ENCODE measurements at regions not wholly inside any gene's neighbourhood (a gene's known extent, or its start where the extent isn't known, plus 50 kb on each side); places are given as distances from the start of the nearest gene placed in this dataset.

GRCh38 chr10:28963539-28964221 lies 286.4 kb downstream of the BAMBI start:
- no peak for DNase-seq (ENCODE audit: low read depth)

GRCh38 chr10:28965937-28966336 lies 288.6 kb downstream of the BAMBI start:
- no peak for DNase-seq (ENCODE audit: low read depth)

DNA sequence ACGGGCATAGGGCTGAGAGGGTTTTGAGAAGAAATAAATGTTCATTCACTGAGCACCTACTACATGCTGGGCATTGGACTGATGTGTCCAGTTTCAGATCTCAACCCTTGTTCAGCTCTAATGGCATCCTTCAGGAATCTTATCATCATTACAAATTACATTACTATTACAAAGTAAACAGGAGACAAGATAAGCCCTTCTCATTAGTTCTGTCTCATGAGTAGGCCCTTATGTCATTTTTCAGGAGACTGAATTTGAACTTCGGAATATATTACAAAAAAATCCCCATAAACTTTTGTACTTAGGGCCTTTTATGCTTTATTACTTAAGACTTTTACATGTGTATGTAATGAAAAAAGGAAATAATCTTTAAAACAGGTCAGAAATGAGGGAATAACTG lies 289.7 kb downstream of the BAMBI start:
- no peak for DNase-seq (ENCODE audit: low read depth)

GRCh38 chr10:28969413-28969812 lies 292.1 kb downstream of the BAMBI start:
- DNase-seq (ENCODE audit: low read depth), result no peak

DNA sequence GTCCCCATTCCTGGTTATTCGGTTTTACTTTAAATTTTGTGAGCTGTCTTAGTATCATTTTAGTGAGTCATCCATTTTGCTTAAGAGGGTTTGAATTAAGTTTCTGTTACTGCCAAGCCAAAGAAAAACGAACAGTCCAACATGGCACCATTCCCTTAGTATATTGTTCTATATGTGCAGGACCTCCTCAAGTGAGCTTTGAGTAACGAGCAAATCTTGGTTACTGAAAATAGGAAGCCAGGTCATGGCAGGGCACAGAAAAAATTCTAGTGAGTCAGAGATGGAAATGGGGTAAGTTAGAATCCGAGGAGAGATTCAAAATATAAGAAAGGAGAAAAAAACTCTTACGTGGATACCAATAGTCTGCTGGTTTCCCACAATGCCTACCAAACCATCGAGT lies 292.9 kb downstream of the BAMBI start:
- no peak for DNase-seq (ENCODE audit: low read depth)

DNA sequence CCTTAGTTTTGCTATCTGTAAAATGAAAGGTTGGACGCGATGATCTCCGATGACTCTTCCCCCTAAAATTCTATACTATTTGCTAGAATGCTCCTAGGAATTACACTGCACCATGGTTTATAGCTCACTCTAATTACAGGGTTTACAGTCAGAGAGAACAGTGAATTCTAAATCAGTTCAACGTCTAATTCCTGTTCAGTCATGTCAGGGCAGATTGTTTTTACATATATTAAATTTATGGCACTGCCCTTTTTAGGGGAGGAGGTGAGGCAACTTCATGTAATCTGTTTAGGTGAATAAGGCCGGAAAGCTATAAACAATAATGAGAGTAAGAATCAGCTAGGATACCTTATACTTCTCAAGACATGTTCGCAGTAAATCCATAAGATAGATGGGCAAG lies 293.9 kb downstream of the BAMBI start:
- no peak for DNase-seq (ENCODE audit: low read depth)

- DNase-seq (ENCODE audit: low read depth), result no peak
Measured at GRCh38 chr10:28971764-28972163, 294.4 kb downstream of the BAMBI start.

DNA sequence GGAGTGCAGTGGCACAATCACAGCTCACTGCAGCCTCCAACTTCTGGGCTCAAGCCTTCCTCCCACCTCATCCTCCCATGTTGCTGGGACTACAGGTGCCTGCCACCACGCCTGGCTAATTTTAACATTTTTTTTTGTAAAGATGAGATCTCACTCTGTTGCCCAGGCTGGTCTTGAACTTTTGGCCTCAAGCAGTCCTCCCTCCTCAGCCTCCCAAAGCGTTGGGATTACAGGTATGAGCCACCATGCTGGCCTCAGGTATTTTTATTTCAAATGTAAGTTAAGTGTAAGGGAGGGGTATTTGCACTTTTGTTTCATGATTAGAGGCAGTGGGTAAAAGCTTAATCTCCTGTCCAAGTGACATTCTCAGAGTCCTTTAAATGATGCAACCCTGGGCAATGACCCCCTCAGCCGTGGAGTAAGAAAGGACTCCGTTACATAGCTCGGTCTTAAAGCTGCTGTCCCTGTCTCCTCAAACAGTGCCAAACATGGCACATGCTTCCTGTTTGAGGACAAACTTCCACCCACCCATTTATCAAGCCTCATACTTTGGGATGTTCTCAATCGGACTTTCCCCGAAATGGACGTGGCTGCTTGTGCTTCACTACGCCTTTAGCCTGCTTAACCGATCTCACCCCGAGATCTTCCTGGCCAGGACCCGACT lies 296.1 kb downstream of the BAMBI start:
- DNase-seq (ENCODE audit: low read depth), result no peak

DNA sequence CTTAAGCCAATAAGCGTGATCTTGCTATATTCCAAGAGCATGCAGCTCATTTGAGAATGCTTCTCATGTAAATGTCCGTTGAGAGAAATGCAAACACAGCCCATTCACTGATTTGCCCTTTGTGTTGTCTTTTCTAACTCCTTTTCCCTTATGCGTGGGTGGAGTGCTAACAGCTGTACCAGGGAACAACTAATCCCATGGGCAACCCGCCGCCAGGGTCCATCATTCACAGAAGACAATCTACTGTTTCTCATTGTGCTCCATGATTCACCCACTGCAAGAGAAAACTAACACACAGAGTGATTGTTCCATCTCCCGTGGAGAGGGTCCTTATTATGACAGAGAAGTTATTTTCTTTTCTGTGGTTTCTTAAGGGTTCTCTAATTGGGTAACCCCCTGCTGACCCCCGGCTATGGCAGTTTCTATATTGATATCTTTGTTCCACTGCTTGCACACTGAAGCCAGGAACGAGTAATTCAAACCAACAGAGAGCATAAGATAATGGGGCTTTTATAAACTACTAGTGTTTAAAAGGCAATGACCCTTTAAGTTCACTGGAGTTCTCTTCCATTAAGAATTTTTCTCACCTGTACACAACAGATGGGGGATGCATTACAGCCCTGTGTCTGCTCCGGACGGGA lies 298.7 kb downstream of the BAMBI start:
- no peak for DNase-seq (ENCODE audit: low read depth)

DNA sequence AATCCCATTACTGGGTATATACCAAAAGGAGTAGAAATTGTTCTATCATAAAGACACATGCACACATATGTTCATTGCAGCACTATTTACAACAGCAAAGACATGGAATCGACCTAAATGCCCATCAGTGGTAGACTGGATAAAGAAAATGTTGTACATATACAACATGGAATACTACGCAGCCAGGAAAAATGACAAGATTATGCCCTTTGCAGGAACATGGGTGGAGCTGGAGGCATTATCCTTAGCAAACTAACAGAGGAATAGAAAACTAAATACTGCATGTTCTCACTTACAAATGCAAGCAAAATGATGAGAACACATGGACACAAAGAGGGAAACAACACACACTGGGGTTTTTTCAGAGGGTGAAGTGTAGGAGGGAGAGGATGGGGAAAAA lies 300.2 kb downstream of the BAMBI start:
- no peak for DNase-seq (ENCODE audit: low read depth)

GRCh38 chr10:28980264-28980663 lies 302.9 kb downstream of the BAMBI start:
- DNase-seq (ENCODE audit: low read depth), result no peak

DNA sequence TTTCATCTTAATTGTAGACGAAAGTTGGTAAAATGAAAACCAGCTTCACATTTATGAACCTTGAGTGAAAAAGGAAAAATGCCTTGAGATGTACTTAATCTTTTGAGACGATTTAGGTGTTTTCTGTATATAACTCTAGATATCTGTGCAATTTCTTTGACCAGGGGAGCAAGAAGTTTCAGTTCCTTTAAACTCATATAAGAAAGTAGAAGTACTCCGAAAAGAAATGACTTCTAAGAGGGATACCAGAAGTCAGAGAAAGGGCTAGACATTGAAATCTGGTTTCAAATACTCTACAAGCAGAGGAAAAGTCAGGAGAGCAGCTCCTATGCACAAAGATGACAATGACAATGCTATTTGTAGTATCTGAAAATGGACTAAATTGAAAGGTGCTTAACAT lies 303.7 kb downstream of the BAMBI start:
- DNase-seq (ENCODE audit: low read depth), result no peak

GRCh38 chr10:28982974-28983373 lies 305.7 kb downstream of the BAMBI start:
- DNase-seq (ENCODE audit: low read depth), result no peak

- DNase-seq (ENCODE audit: low read depth), result no peak
Measured at GRCh38 chr10:28983799-28984198, 305.1 kb upstream of the LYZL1 start.

- DNase-seq (ENCODE audit: low read depth), result no peak
Measured at GRCh38 chr10:28984431-28984830, 304.4 kb upstream of the LYZL1 start.

DNA sequence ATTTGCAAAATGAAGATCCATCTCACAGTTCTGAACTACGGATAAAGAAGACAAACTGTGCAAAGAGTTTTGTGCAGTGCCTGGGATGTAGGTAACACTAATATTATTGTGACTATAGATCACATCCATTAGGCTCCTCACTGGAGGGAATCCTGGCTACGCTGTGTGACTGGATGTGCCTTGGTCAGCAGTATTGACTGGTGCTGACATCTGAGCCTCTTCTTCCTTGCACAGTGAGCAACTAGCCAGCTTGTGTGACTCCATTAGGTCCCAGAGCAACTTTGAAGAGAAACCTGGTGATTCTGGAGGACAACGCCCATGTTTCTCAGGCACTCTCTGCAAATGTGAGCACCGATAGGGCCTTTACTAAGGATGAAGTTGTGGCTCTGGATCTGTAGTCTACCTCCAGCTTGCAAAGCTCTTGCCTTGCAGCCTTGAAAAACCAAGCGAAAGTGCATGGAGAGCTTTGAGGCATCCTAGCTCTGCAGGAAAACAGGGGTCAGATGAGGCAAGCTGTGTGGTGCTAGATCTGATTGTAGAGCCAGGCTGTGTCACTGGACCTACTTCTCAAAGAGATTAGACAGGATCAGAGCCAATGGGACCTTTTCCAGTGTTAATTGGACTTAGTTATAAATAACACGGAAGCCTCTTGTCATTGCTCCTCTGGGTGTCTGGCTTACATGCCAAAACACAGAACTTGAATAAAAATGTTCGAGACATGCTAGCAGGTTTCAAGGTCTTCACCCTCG lies 303.6 kb upstream of the LYZL1 start:
- no peak for DNase-seq (ENCODE audit: low read depth)

DNA sequence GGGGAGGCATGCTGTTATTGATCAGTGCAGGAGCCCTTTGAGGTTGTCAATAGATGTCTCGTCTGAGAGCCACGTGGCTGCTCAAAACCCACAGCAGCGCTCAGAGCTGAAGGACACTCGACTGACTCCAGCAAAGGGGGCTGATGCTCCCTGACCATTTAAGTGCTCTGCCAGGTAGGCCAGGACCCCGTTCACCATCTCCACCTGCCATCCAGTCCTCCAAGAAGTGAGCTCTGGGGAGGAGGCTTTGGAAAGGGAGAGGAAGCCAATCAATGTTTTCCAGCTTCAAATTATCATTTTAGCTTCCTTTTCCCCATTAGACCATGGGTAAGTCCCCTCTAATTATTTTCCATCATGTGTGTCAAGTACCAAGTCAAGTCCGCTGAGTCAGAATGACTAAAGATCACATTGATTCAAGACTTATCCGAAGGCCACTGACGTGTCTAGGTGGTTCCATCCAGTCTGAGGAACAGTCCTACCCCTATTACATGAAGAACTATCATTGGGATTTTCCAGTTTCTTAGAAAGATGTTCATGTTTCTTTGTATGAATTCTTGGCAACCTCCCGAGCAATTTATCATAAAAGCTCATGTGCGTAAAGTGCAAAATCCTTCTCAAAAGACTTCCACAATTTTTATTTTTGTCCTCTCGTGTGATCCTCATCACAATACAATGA lies 302.6 kb upstream of the LYZL1 start:
- no peak for DNase-seq (ENCODE audit: low read depth)

- DNase-seq (ENCODE audit: low read depth), result no peak
Measured at GRCh38 chr10:28986856-28987255, 302.0 kb upstream of the LYZL1 start.

- no peak for DNase-seq (ENCODE audit: low read depth)
Measured at GRCh38 chr10:28987555-28988320, 301.1 kb upstream of the LYZL1 start.

GRCh38 chr10:28988980-28989379 lies 299.9 kb upstream of the LYZL1 start:
- no peak for DNase-seq (ENCODE audit: low read depth)

Measured in stimulated activated CD8-positive, alpha-beta memory T cell treated with anti-CD3 and anti-CD28 coated beads, Interleukin-4, amount 100 ng/mL, for 24 hours (primary cell).